PC-9 (cell line): ENCODE measurements at regions not wholly inside any gene's neighbourhood (a gene's known extent, or its start where the extent isn't known, plus 50 kb on each side); places are given as distances from the start of the nearest gene placed in this dataset.
"Not testable (repeated sequence)": the region's sequence is repeated elsewhere in the genome, so short reads cannot be mapped to it uniquely, and the experiment has no call there.

Experiments
- BruUV-seq: library from RNA; stranded (reverse); fragments of 400-500 nt; replicated peaks from 2 replicates; lab custom pipeline; 2021; lab: Mats Ljungman, UMichigan
- CTCF ChIA-PET: fragments of 300-600 bp; sonication (Branson Sonifier 250); formaldehyde crosslinking; loops from one replicate; lab custom pipeline; 2022; ENCODE audit warnings: antibody characterized with exemption; lab: Charles Lee
- POLR2A ChIA-PET: fragments of 300-600 bp; sonication (Branson Sonifier 250); formaldehyde crosslinking; loops from one replicate; lab custom pipeline; 2022; ENCODE audit warnings: antibody characterized with exemption; ENCODE audit not compliant: unreplicated experiment; lab: Charles Lee
- DNase-seq, 2 experiments: peaks; one replicate each; pipeline versions ENCODE4 v3.0.0 to v3.0.0-alpha.2; 2015 to 2022; ENCODE audit warnings: mixed read lengths in 1 of 2
- H2AFZ ChIP-seq: fragments of 200-600 bp; sonication (generic); 2 replicates; pipeline ENCODE4 v1.8.1; 2017; ENCODE audit warnings: antibody characterized with exemption
- H3F3A ChIP-seq: fragments of 200-600 bp; sonication (generic); 2 replicates; pipeline ENCODE4 v1.8.1; 2017; ENCODE audit warnings: antibody characterized with exemption, mild to moderate bottlenecking, low read depth; ENCODE audit not compliant: insufficient read depth
- H3K27ac ChIP-seq: fragments of 200-600 bp; sonication (generic); 2 replicates; pipeline ENCODE4 v1.6.1; 2016; ENCODE audit warnings: mixed run types
- H3K27me3 ChIP-seq: fragments of 200-600 bp; sonication (generic); 2 replicates; pipeline ENCODE4 v1.6.1; 2016; ENCODE audit warnings: low read depth, mixed run types; ENCODE audit not compliant: insufficient read depth
- H3K36me3 ChIP-seq: fragments of 200-600 bp; sonication (generic); 2 replicates; pipeline ENCODE4 v1.6.1; 2016; ENCODE audit warnings: low read depth, mixed run types
- H3K4me1 ChIP-seq: fragments of 200-600 bp; sonication (generic); replicated peaks from 2 replicates; pipeline ENCODE4 v1.6.1; 2016; ENCODE audit warnings: mixed run types; ENCODE audit not compliant: insufficient read depth
- H3K4me2 ChIP-seq: fragments of 200-600 bp; sonication (generic); 2 replicates; pipeline ENCODE4 v1.6.1; 2017; ENCODE audit warnings: mixed run types
- H3K4me3 ChIP-seq: fragments of 200-600 bp; sonication (generic); 2 replicates; pipeline ENCODE4 v1.6.1; 2016; ENCODE audit warnings: mixed run types
- H3K79me2 ChIP-seq: fragments of 200-600 bp; sonication (generic); 2 replicates; pipeline ENCODE4 v1.6.1; 2017; ENCODE audit warnings: low read depth, mixed run types
- H3K9me2 ChIP-seq: fragments of 200-600 bp; sonication (generic); 2 replicates; pipeline ENCODE4 v1.8.1; 2017; ENCODE audit warnings: mild to moderate bottlenecking; ENCODE audit not compliant: insufficient read depth
- H3K9me3 ChIP-seq: fragments of 200-600 bp; sonication (generic); 2 replicates; pipeline ENCODE4 v1.8.1; 2016; ENCODE audit warnings: low read depth; ENCODE audit not compliant: insufficient read depth
- H4K20me1 ChIP-seq: fragments of 200-600 bp; sonication (generic); 2 replicates; pipeline ENCODE4 v1.8.1; 2017; ENCODE audit not compliant: insufficient read depth
- EZH2 ChIP-seq: fragments of 200-600 bp; sonication (generic); IDR thresholded peaks from 2 replicates; pipeline ENCODE4 v1.8.0; 2017; ENCODE audit warnings: antibody characterized with exemption, low read depth
- intact Hi-C: fragments of 100-400 bp; cut with micrococcal nuclease; formaldehyde crosslinking; loops from one replicate; pipeline ENCODE4 v1.10.0; 2022; ENCODE audit not compliant: unreplicated experiment
- TF ChIP-seq, protein P1 (sequence below): fragments of 200-600 bp; sonication (generic); conservative IDR thresholded peaks from 2 replicates; pipeline ENCODE4 v1.6.1; 2017; ENCODE audit warnings: mixed run types, antibody characterized with exemption, mild to moderate bottlenecking, moderate library complexity

DNA sequence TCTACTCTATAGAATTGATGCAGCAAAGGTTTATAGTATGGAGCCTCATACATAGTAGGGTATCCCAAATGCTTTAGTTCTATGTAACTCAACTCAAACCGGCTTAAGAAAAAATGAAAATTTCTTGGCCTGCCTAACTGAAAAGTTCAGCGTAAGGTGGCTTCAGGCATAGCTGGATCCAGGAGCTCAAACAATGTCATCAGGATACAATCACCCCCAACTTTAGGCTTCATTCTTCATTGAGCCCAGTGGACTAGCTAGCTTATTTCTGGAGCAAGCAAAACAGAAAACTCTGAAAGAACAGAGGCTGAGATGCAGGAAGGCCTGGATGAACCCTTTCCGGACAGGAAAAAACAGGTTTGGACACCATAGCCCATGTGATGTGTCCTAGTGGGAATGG is 147.5 kb upstream of the HS3ST4 start:
- no peak overlapping the region for H3K4me2 ChIP-seq
- BruUV-seq: no TSS peak
- intact Hi-C loops: no loop called here
- H3K27ac ChIP-seq: no peak overlapping the region
- 0 out of 2 replicates have a peak, but pooled peaks cover 4% of the 10 kb centered on the region for H3K27me3 ChIP-seq
- POLR2A ChIA-PET: no interaction called here
- H4K20me1 ChIP-seq: no peaks in the 10 kb centered on the region; the same call in 1 of the 2 replicates
- H3F3A ChIP-seq: no peaks in the 10 kb centered on the region
- no peaks in the 10 kb centered on the region for H3K36me3 ChIP-seq
- H3K9me3 ChIP-seq: no peaks in the 10 kb centered on the region; the same call in 1 of the 2 replicates
- TF ChIP-seq, protein P1, sequence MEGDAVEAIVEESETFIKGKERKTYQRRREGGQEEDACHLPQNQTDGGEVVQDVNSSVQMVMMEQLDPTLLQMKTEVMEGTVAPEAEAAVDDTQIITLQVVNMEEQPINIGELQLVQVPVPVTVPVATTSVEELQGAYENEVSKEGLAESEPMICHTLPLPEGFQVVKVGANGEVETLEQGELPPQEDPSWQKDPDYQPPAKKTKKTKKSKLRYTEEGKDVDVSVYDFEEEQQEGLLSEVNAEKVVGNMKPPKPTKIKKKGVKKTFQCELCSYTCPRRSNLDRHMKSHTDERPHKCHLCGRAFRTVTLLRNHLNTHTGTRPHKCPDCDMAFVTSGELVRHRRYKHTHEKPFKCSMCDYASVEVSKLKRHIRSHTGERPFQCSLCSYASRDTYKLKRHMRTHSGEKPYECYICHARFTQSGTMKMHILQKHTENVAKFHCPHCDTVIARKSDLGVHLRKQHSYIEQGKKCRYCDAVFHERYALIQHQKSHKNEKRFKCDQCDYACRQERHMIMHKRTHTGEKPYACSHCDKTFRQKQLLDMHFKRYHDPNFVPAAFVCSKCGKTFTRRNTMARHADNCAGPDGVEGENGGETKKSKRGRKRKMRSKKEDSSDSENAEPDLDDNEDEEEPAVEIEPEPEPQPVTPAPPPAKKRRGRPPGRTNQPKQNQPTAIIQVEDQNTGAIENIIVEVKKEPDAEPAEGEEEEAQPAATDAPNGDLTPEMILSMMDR: no peak
- TF ChIP-seq EZH2: no peak
- no peaks in the 10 kb centered on the region for H3K79me2 ChIP-seq
- no peaks in the 10 kb centered on the region for H3K9me2 ChIP-seq
- H3K4me3 ChIP-seq: no peak overlapping the region
- no peak overlapping the region for H2AFZ ChIP-seq
- CTCF ChIA-PET: no interaction called here
- DNase-seq: no peak
- H3K4me1 ChIP-seq: no peaks in the 10 kb centered on the region

DNA sequence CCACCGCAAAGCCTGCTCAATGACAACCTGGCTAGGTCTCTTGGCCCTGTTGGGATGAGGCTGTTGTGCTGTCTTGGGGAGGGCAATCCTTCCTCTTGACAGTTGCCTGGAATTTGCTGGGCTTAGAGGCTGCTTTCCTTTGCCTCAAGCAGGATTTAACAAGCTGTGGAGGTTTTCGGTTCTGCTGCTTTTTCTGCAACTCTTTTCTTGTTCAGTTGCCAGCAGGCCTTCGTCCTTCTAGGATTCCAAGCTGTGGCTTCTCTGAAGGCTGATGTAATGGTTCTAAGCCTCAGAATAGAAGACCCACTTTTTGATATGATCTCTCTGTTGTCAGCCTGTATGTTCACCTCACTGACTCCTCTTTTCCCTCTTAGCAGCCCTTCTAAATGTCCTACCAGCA is 149.5 kb upstream of the HS3ST4 start:
- Histone ChIP-seq H3K4me2 (no peak overlapping the region), H3K4me3 (no peak overlapping the region), H3F3A (no peaks in the 10 kb centered on the region), H3K27me3 (0 out of 2 replicates have a peak, but pooled peaks cover 4% of the 10 kb centered on the region), H3K36me3 (no peaks in the 10 kb centered on the region), H3K9me3 (no peaks in the 10 kb centered on the region; the same call in 1 of the 2 replicates), H3K9me2 (no peaks in the 10 kb centered on the region), H2AFZ (no peak overlapping the region), H4K20me1 (no peaks in the 10 kb centered on the region; the same call in 1 of the 2 replicates), H3K27ac (no peak overlapping the region), H3K4me1 (no peaks in the 10 kb centered on the region), H3K79me2 (no peaks in the 10 kb centered on the region)
- TF ChIP-seq EZH2: no peak
- TF ChIP-seq, protein P1: no peak
- BruUV-seq: no TSS peak
- POLR2A ChIA-PET: interaction anchor here (0.6 kb wide), 1 partner anchor 435 kb away, joined by 6 read pairs; no protein-coding TSS in a partner anchor
- CTCF ChIA-PET: interaction anchor here (0.6 kb wide), 1 partner anchor 801 kb away, joined by 3 read pairs; no protein-coding TSS in a partner anchor
- no peak for DNase-seq
- intact Hi-C loops: no loop called here

DNA sequence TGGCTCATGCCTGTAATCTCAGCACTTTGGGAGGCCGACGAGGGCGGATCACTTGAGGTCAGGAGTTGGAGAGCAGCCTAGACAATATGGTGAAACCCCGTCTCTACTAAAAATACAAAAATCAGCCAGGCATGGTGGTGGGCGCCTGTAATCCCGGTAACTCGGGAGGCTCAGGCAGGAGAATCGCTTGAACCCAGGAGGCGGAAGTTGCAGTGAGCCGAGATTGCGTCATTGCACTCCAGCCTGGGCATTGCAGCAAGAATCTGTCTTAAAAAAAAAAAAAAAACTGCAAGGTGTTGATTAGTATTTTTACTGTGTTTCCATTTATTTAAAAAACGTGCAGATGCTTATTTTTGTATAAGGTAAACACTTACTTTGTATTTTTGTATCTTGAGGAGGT is 152.0 kb upstream of the HS3ST4 start:
- H3K27me3 ChIP-seq, POLR2A ChIA-PET, intact Hi-C loops, DNase-seq, H4K20me1 ChIP-seq, H3K9me3 ChIP-seq, H2AFZ ChIP-seq, BruUV-seq, H3K79me2 ChIP-seq, H3K4me2 ChIP-seq, H3F3A ChIP-seq, H3K4me1 ChIP-seq, H3K4me3 ChIP-seq, H3K27ac ChIP-seq, H3K36me3 ChIP-seq, H3K9me2 ChIP-seq, CTCF ChIA-PET: not testable (repeated sequence)

DNA sequence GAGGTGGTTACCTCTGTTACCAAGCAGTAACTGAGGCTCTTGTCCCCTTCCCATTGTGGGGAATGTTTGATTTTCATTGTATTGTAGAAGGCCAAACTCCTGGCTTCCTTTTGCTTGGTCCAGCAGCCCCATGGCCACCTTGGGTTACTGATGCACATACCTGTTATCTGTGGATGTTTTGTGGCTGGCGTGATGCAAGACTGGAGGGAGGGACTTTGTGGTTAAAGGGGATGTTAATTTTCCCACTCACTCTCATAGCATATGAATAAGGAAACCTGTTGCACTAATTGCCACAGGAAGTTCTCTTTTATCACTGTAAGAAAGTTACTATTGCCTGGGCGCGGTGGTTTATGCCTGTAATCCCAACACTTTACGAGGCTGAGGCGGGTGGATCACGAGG is 168.6 kb upstream of the HS3ST4 start:
- POLR2A ChIA-PET: no interaction called here
- no peak overlapping the region for H3K27ac ChIP-seq
- no TSS peak for BruUV-seq

More for the DNA sequence above, 168.6 kb upstream of the HS3ST4 start:
- Histone ChIP-seq H3K4me2 (no peak overlapping the region), H4K20me1 (no peaks in the 10 kb centered on the region), H3F3A (no peaks in the 10 kb centered on the region), H3K79me2 (no peaks in the 10 kb centered on the region), H3K36me3 (no peaks in the 10 kb centered on the region), H3K4me1 (no peaks in the 10 kb centered on the region), H3K9me2 (no peaks in the 10 kb centered on the region), H3K4me3 (no peak overlapping the region), H2AFZ (no peak overlapping the region), H3K9me3 (no peaks in the 10 kb centered on the region), H3K27me3 (peaks cover 4% of the 10 kb centered on the region; the same call in 1 of the 2 replicates)
- CTCF ChIA-PET: no interaction called here
- intact Hi-C loops: no loop called here
- no peak for DNase-seq
- TF ChIP-seq, protein P1: no peak
- TF ChIP-seq EZH2: no peak
